Posterior vena cava (tissue), 2 donors: ENCODE measurements at regions not wholly inside any gene's neighbourhood (a gene's known extent, or its start where the extent isn't known, plus 50 kb on each side); places are given as distances from the start of the nearest gene placed in this dataset.

ENCODE experiments used
- DNase-seq: peaks from one replicate; pipeline ENCODE4 v3.0.0-alpha.2; 2020; ENCODE audit warnings: low spot score
- intact Hi-C, 2 donors: fragments of 100-400 bp; cut with DNase I; formaldehyde crosslinking; loops; one replicate each; pipeline versions ENCODE4 v1.14.1 to v1.14.2; 2022 to 2023
- donor health status: DM: yes; HTN: yes; CAD: no.
- donor health status: DM: yes; HTN: yes; CAD: no.

GRCh38 chr3:59558906-59559720 is 509.3 kb upstream of the CFAP20DC start:
- no peak for DNase-seq
- intact Hi-C loops: no loop called here

DNA sequence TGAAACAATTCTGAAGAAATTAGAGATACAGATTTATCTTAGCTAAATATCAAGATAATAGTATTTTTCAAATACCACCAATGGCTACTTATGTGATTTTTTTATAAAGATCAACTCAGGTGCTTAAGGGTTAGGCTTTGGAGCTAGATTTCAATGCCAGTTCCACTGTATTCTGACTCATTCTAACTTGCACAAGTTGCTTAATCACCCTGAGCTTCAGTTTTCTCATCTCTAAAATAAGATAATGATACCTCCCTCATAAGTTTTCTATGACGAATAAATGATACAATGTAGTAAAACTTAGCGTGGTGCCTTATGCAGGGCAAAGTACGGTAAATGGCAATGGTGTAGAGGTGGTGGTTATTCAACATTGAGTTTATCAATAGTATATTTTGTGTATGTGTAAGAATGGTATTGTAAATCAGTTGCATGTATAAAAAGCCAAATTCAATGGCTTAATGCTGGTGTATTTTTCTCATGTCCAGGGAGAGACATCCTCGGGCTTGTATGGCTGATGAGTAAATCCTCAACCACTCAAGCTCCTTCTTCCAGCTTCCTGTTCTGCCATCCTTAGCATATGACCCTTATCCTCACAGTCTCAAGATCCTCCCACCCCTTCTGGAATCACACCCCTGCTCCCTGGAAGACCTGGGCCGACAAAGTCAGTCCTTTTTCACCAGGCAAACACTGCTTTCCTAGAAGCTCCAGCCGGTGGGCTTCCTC is 505.9 kb upstream of the CFAP20DC start:
- intact Hi-C loops: no loop called here
- DNase-seq: no peak

- DNase-seq: no peak
- intact Hi-C loops: no loop called here
Measured at GRCh38 chr3:59553076-59553475, 503.3 kb upstream of the CFAP20DC start.

DNA sequence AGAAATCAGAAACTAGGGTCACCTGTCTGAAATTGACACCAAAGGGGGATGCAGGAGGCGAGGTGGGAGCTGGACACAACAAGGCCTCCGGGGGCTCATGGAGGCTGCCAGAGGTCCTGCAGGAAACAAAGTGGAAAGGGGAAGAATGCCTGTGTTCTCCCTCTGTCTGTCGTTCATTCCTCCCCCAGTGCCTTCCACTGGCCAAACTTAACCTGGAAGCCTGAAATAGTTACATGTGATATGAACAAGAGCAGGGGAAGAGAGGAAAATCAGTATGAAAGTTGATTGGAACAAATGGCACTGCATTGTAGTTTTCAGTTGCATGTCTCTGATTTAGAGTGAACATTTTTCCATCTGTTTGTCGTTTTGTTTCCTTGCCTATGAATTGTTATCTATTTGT is 502.0 kb upstream of the CFAP20DC start:
- intact Hi-C loops: no loop called here

DNA sequence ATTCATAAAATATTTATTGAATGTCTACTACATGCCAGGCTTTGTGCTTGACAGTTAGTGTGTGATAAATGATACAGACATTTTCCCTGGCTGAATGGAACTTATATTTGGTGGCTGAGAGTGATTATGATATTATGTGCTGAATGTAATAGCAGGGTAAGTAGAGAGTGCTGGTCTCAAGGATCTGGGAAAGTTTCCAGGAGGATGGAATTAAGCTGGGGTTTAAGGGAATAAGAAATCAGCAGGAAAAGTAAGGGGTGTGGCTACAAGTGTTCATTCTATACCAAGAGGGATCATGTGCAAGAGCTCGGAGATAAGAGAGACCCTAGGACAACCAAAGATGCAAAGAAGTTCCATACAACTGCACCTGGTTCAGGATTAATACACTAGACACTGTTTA is 500.1 kb upstream of the CFAP20DC start:
- intact Hi-C loops: no loop called here
- no peak for DNase-seq

More for the DNA sequence above, 502.0 kb upstream of the CFAP20DC start:
- DNase-seq: no peak

- no peak for DNase-seq
- intact Hi-C loops: no loop called here
Measured at GRCh38 chr3:59547874-59548273, 498.0 kb upstream of the CFAP20DC start.

GRCh38 chr3:59546522-59546921 is 496.7 kb upstream of the CFAP20DC start:
- intact Hi-C loops: no loop called here
- DNase-seq: no peak

DNA sequence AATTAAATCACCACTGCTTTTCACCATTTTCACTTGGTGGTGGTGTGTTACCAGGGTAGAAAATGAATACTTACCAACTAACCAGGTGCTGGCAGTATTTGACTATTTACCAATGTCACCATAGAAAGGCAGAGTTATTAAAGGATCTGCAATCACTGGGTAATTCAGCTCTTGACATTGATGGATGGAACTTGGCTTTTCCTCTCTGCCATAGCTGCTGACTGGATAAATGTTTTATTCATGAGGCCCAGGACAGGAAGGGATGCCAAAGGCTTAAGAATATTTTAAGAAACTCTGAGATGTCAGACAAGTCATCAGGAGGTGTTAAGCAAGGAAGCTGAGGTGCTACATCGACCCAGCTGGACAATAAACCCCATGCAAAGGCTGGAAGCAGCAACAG is 495.5 kb upstream of the CFAP20DC start:
- intact Hi-C loops: no loop called here
- DNase-seq: no peak

DNA sequence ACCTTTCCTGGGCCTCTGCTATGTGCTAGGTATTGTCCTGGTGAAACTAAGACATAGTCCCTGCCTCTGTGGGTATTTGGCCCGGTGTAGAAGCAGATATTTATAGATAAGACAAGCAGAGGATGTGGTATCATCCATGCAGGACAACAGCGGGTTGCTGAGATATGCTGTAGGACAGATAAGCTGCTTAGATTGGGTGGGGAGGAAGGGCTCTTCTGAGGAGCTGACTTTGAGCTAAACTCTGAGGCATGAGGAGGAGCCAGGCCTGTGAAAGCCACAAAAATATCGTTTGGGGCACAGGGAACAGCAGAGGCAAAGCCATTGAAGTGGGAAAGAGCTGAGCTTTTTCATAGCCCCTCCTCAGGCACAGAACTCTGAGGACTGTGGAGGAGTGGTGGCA is 492.5 kb upstream of the CFAP20DC start:
- intact Hi-C loops: no loop called here
- DNase-seq: no peak

GRCh38 chr3:59540696-59541095 is 490.9 kb upstream of the CFAP20DC start:
- no peak for DNase-seq
- intact Hi-C loops: no loop called here

DNA sequence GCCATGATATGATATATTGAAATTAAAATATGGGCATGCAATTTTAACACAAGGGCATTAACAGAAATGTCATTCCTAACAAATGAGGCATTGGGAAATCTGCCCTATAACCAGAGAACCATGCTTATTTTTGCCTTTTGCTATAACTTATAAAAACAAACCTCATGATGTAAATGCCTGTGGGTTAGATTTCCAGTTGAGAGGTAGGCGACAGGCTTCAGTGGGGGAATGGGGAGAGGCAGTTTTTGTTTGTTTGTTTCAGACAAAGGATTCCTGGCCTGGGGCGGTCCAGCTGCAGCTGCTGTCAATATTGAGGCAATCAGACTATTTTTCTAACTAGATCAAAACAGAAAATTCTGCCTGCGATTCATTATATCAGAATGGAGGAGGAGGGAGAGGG is 490.4 kb upstream of the CFAP20DC start:
- DNase-seq: no peak
- intact Hi-C loops: no loop called here

GRCh38 chr3:59538753-59539432 is 489.1 kb upstream of the CFAP20DC start:
- DNase-seq: no peak
- intact Hi-C loops: no loop called here

DNA sequence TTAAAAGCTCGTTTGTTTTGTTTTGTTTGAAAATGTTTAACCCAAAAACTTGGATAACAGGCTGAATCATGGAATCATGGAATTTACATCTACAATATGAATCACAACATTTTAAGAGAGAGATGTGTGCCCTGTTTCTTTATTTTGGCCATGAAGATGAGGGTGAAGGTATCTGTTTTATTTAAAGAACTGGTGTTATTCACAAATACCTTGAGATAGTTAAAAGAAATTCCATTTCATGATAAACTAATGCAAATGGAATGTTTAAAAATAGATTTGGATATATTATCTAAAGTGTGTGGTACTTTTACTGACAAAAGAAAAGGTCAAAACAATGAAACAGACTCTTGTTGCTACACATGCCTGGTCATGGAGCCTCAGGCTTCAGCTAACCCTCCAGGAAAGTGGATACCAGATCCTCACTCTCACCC is 486.0 kb upstream of the CFAP20DC start:
- intact Hi-C loops: no loop called here
- DNase-seq: no peak

- no peak for DNase-seq
- intact Hi-C loops: no loop called here
Measured at GRCh38 chr3:59531994-59532393, 482.2 kb upstream of the CFAP20DC start.

GRCh38 chr3:59531066-59531745 is 481.4 kb upstream of the CFAP20DC start:
- no peak for DNase-seq
- intact Hi-C loops: no loop called here

GRCh38 chr3:59528251-59528650 is 478.4 kb upstream of the CFAP20DC start:
- DNase-seq: no peak
- intact Hi-C loops: no loop called here

- intact Hi-C loops: no loop called here
- DNase-seq: no peak
Measured at GRCh38 chr3:59527493-59527892, 477.7 kb upstream of the CFAP20DC start.

- intact Hi-C loops: no loop called here
- no peak for DNase-seq
Measured at GRCh38 chr3:59526999-59527398, 477.2 kb upstream of the CFAP20DC start.

DNA sequence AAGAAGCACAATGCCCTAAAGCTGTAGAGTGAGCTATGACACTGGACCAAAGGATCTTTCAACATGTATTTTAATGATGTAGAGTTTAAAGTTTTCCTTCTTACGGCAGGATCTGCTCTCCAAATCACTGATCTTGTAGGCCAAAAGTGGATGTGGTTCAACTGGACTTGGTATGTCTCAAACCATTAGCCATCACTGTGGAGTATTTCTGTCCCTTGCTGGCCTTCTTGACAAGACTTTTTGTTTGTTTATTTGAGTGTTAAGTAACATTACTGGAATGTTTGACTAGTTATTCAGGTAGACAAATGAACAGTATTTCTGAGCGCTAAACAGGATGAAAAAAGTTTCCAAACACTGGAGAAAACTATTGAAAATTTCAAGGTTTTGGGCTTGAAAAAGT is 472.7 kb upstream of the CFAP20DC start:
- no peak for DNase-seq
- intact Hi-C loops: loop anchor here in 1 of 2 donors (2.0 kb wide), 1 partner anchor 58 kb away; no protein-coding TSS in a partner anchor

- no peak for DNase-seq
- intact Hi-C loops: no loop called here
Measured at GRCh38 chr3:59519094-59519493, 469.3 kb upstream of the CFAP20DC start.
